ENCODE measurements at regions not wholly inside any gene's neighbourhood (a gene's known extent, or its start where the extent isn't known, plus 50 kb on each side); places are given as distances from the start of the nearest gene placed in this dataset.

DNA sequence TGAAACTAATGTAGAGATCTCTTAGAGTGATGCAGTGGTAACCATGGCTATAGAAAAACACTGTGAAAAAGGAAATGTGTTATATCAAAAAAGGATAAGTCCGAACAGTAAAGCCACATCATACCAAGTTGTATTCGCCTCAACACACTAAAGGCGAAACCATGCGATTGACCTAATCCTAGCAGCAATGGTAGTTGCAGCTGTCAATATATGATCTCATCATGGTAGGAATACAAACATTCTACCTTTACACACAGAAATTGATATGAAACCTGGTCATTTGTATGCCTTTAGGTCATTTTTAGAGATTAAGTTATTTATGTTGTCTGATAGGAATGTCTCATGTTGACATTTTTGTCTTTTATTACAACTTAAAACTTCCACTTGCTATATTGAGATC lies 271.9 kb downstream of the SLITRK6 start:
- H3K27me3 ChIP-seq, result no peaks in the 10 kb centered on the region
- no peaks in the 10 kb centered on the region for H3K36me3 ChIP-seq
- no peak overlapping the region for H3K9ac ChIP-seq
- H3K27ac ChIP-seq, result no peak overlapping the region
- no peaks in the 10 kb centered on the region for H4K20me1 ChIP-seq (ENCODE audit: low read depth)
- TF ChIP-seq EZH2 (IDR thresholded peaks at IDR 0.05) (no peak), EZH2phosphoT487 (IDR thresholded peaks at IDR 0.05) (no peak)
- TF ChIP-seq, protein P1, sequence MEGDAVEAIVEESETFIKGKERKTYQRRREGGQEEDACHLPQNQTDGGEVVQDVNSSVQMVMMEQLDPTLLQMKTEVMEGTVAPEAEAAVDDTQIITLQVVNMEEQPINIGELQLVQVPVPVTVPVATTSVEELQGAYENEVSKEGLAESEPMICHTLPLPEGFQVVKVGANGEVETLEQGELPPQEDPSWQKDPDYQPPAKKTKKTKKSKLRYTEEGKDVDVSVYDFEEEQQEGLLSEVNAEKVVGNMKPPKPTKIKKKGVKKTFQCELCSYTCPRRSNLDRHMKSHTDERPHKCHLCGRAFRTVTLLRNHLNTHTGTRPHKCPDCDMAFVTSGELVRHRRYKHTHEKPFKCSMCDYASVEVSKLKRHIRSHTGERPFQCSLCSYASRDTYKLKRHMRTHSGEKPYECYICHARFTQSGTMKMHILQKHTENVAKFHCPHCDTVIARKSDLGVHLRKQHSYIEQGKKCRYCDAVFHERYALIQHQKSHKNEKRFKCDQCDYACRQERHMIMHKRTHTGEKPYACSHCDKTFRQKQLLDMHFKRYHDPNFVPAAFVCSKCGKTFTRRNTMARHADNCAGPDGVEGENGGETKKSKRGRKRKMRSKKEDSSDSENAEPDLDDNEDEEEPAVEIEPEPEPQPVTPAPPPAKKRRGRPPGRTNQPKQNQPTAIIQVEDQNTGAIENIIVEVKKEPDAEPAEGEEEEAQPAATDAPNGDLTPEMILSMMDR (IDR thresholded peaks at IDR 0.05), result no peak
- no peaks in the 10 kb centered on the region for H3K27me3 Mint-ChIP-seq (ENCODE audit: insufficient read depth, low read depth)
- H3K4me2 ChIP-seq, result no peak overlapping the region
- no peaks in the 10 kb centered on the region for H3K79me2 ChIP-seq (ENCODE audit: low read depth)
- H3F3A ChIP-seq (ENCODE audit: low read depth), result no peaks in the 10 kb centered on the region
- H3K9me3 Mint-ChIP-seq, result no peaks in the 10 kb centered on the region
- DNase-seq (ENCODE audit: low spot score), result no peak
- H3K4me3 Mint-ChIP-seq, result no peak overlapping the region
- H3K4me1 Mint-ChIP-seq, result no peaks in the 10 kb centered on the region
- no peaks in the 10 kb centered on the region for H3K9me3 ChIP-seq (ENCODE audit: low read depth)
- H2AFZ ChIP-seq (replicated peaks), result no peak overlapping the region
- no peak overlapping the region for H3K27ac Mint-ChIP-seq
- H3K4me3 ChIP-seq, result no peak overlapping the region
- no peaks in the 10 kb centered on the region for H3K4me1 ChIP-seq
- H3K36me3 Mint-ChIP-seq, result no peaks in the 10 kb centered on the region

DNA sequence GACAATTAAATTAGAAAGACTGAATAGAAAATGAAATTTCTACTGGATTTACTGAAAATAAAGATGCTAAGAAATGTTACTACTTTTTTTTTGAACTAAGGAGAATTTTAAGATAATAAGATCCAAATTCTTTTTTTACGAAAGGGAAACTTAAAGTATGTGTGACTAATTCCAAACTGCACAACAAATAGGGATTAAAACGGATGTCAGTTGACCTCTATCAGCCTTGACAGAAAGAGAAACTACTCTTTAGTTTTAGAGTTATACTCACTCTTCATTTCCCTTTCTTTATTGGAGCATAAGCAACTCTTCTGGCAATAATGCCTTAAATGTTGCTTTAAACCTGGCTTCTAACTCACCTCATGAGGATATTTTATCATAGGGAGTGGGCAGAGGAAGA lies 273.8 kb downstream of the SLITRK6 start:
- H3K4me1 Mint-ChIP-seq, result no peaks in the 10 kb centered on the region

DNA sequence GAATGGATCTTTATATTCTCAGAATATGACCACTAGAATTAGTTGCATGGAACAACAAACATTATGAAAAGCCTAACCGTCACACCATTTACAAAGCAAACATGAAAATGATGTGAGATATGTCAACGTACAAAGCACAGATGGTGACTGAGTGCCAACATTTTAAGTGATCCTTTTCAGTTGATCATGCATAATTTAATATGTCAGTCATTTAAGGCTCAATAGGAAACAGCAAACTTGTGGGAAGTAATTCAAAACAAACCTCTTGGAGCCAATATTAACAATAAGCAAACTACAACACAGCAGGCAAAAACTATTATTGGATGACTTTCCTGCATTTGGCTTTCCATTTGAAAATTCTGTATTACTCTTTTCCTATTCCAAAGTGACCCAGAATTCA lies 277.6 kb downstream of the SLITRK6 start:
- no peaks in the 10 kb centered on the region for H3K27me3 Mint-ChIP-seq (ENCODE audit: insufficient read depth, low read depth)
- no peak overlapping the region for H3K27ac Mint-ChIP-seq
- no peak overlapping the region for H3K4me3 ChIP-seq
- no peaks in the 10 kb centered on the region for H3K4me1 Mint-ChIP-seq
- H3K9me3 ChIP-seq (ENCODE audit: low read depth), result no peaks in the 10 kb centered on the region
- no peak overlapping the region for H3K27ac ChIP-seq
- H3K36me3 Mint-ChIP-seq, result no peaks in the 10 kb centered on the region
- no peaks in the 10 kb centered on the region for H3F3A ChIP-seq (ENCODE audit: low read depth)
- no peak for DNase-seq (ENCODE audit: low spot score)
- no peak overlapping the region for H3K4me3 Mint-ChIP-seq
- no peaks in the 10 kb centered on the region for H3K9me3 Mint-ChIP-seq
- no peaks in the 10 kb centered on the region for H3K27me3 ChIP-seq
- TF ChIP-seq, protein P1 (IDR thresholded peaks at IDR 0.05), result no peak
- no peak for TF ChIP-seq EZH2 (IDR thresholded peaks at IDR 0.05)
- no peak for TF ChIP-seq EZH2phosphoT487 (IDR thresholded peaks at IDR 0.05)
- no peak overlapping the region for H2AFZ ChIP-seq (replicated peaks)
- no peaks in the 10 kb centered on the region for H4K20me1 ChIP-seq (ENCODE audit: low read depth)
- no peaks in the 10 kb centered on the region for H3K36me3 ChIP-seq
- no peak overlapping the region for H3K9ac ChIP-seq
- H3K4me1 ChIP-seq, result no peaks in the 10 kb centered on the region
- no peak overlapping the region for H3K4me2 ChIP-seq
- no peaks in the 10 kb centered on the region for H3K79me2 ChIP-seq (ENCODE audit: low read depth)

More for the DNA sequence above, 273.8 kb downstream of the SLITRK6 start:
- no peak overlapping the region for H2AFZ ChIP-seq (replicated peaks)
- no peak overlapping the region for H3K4me3 ChIP-seq
- H3F3A ChIP-seq (ENCODE audit: low read depth), result no peaks in the 10 kb centered on the region
- H4K20me1 ChIP-seq (ENCODE audit: low read depth), result no peaks in the 10 kb centered on the region
- no peaks in the 10 kb centered on the region for H3K9me3 ChIP-seq (ENCODE audit: low read depth)
- Mint-ChIP-seq H3K9me3 (no peaks in the 10 kb centered on the region), H3K4me3 (no peak overlapping the region), H3K27ac (no peak overlapping the region), H3K27me3 (ENCODE audit: insufficient read depth, low read depth) (no peaks in the 10 kb centered on the region), H3K36me3 (no peaks in the 10 kb centered on the region)
- H3K9ac ChIP-seq, result no peak overlapping the region
- no peaks in the 10 kb centered on the region for H3K36me3 ChIP-seq
- no peaks in the 10 kb centered on the region for H3K79me2 ChIP-seq (ENCODE audit: low read depth)
- H3K4me1 ChIP-seq, result no peaks in the 10 kb centered on the region
- H3K27ac ChIP-seq, result no peak overlapping the region
- no peak overlapping the region for H3K4me2 ChIP-seq
- DNase-seq (ENCODE audit: low spot score), result no peak
- H3K27me3 ChIP-seq, result no peaks in the 10 kb centered on the region
- TF ChIP-seq EZH2 (IDR thresholded peaks at IDR 0.05) (no peak), EZH2phosphoT487 (IDR thresholded peaks at IDR 0.05) (no peak)
- TF ChIP-seq, protein P1 (IDR thresholded peaks at IDR 0.05), result no peak
